LNCaP clone FGC (cell line): ENCODE measurements at regions not wholly inside any gene's neighbourhood (a gene's known extent, or its start where the extent isn't known, plus 50 kb on each side); places are given as distances from the start of the nearest gene placed in this dataset.

Source experiments
- DNase-seq: peaks from one replicate; pipeline ENCODE4 v3.0.0-alpha.2; 2011; ENCODE audit warnings: low read depth
- H3K4me3 ChIP-seq: 2 replicates; pipeline ENCODE4 v1.5.1; 2011; ENCODE audit warnings: mild to moderate bottlenecking, low read depth, low read length, control low read depth
- CTCF ChIP-seq: IDR thresholded peaks from 2 replicates; pipeline ENCODE4 v1.5.1; 2012; ENCODE audit warnings: mild to moderate bottlenecking; ENCODE audit not compliant: control insufficient read depth, insufficient read depth; ENCODE audit errors: extremely low read depth

GRCh38 chr10:78702186-78702585, 366.6 kb upstream of the ZMIZ1 start:
- no peak for DNase-seq
- TF ChIP-seq CTCF: no peak
- no peak overlapping the region for H3K4me3 ChIP-seq

GRCh38 chr10:78702876-78703275, 365.9 kb upstream of the ZMIZ1 start:
- H3K4me3 ChIP-seq: no peak overlapping the region
- no peak for TF ChIP-seq CTCF
- no peak for DNase-seq

GRCh38 chr10:78703593-78703992, 365.2 kb upstream of the ZMIZ1 start:
- DNase-seq: no peak
- TF ChIP-seq CTCF: no peak
- H3K4me3 ChIP-seq: no peak overlapping the region

- H3K4me3 ChIP-seq: no peak overlapping the region
- no peak for TF ChIP-seq CTCF
- no peak for DNase-seq
Observed at GRCh38 chr10:78706256-78706655, 362.5 kb upstream of the ZMIZ1 start.

GRCh38 chr10:78706726-78707540, 361.8 kb upstream of the ZMIZ1 start:
- TF ChIP-seq CTCF: no peak
- no peak for DNase-seq
- no peak overlapping the region for H3K4me3 ChIP-seq

- no peak overlapping the region for H3K4me3 ChIP-seq
- DNase-seq: no peak
- no peak for TF ChIP-seq CTCF
Observed at GRCh38 chr10:78707745-78708144, 361.0 kb upstream of the ZMIZ1 start.

GRCh38 chr10:78712147-78712546, 356.6 kb upstream of the ZMIZ1 start:
- TF ChIP-seq CTCF: no peak
- no peak for DNase-seq
- no peak overlapping the region for H3K4me3 ChIP-seq
